Gastrocnemius medialis (tissue), 4 donors: ENCODE measurements at regions not wholly inside any gene's neighbourhood (a gene's known extent, or its start where the extent isn't known, plus 50 kb on each side); places are given as distances from the start of the nearest gene placed in this dataset.

Source experiments
- ATAC-seq, 2 donors: fragments of 150-250 bp; one replicate each; pipeline ENCODE4 v1.9.1; 2016
- DNase-seq, 2 donors: peaks; one replicate each; pipeline ENCODE4 v3.0.0-alpha.2; 2019
- H3K27ac ChIP-seq, 4 donors: fragments of 200-600 bp; sonication (generic); 1 replicate in 1 of 4; 2 replicates in 3 of 4; pipeline ENCODE4 v1.5.1; 2016 to 2018; ENCODE audit warnings: mild to moderate bottlenecking in 2 of 4, moderate library complexity in 1 of 4
- H3K27me3 ChIP-seq, 3 donors: fragments of 200-600 bp; sonication (generic) in 2 of 3; 1 replicate in 1 of 3; 2 replicates in 2 of 3; pipeline versions ENCODE4 v1.5.1 to v1.6.0; 2016 to 2019; ENCODE audit warnings: mild to moderate bottlenecking in 1 of 3, moderate library complexity in 1 of 3
- H3K36me3 ChIP-seq, 2 donors: fragments of 200-600 bp; sonication (generic) in 1 of 2; one replicate each; pipeline ENCODE4 v1.5.1; 2017 to 2018
- H3K4me1 ChIP-seq, 2 donors: fragments of 200-600 bp; sonication (generic) in 1 of 2; one replicate each; pipeline ENCODE4 v1.5.1; 2016 to 2017; ENCODE audit warnings: mild to moderate bottlenecking in 2 of 2
- H3K4me3 ChIP-seq, 4 donors: fragments of 200-600 bp; sonication (generic) in 3 of 4; 1 replicate in 1 of 4; 2 replicates in 3 of 4; pipeline ENCODE4 v1.5.1; 2016 to 2019; ENCODE audit warnings: mild to moderate bottlenecking in 2 of 4
- H3K9me3 ChIP-seq, 3 donors: fragments of 200-600 bp; sonication (generic) in 2 of 3; 1 replicate in 1 of 3; 2 replicates in 2 of 3; pipeline ENCODE4 v1.5.1; 2016 to 2019
- CTCF ChIP-seq, 5 experiments: fragments of 450-650 bp in 3 of 5; fragments of 200-600 bp in 2 of 5; sonication (generic) in 2 of 5; IDR thresholded peaks in 4 of 5; conservative IDR thresholded peaks in 1 of 5; 1 replicate in 4 of 5; 2 replicates in 1 of 5; pipeline ENCODE4 v1.5.1; 2016 to 2019; ENCODE audit warnings: antibody characterized with exemption in 5 of 5, mild to moderate bottlenecking in 3 of 5, moderate library complexity in 3 of 5
- POLR2A ChIP-seq, 2 donors: fragments of 450-650 bp; IDR thresholded peaks; one replicate each; pipeline ENCODE4 v1.6.1; 2017; ENCODE audit warnings: antibody characterized with exemption in 2 of 2, mild to moderate bottlenecking in 2 of 2, moderate library complexity in 2 of 2
- in situ Hi-C, 4 donors: fragments of 200-750 bp; cut with MboI; loops; one replicate each; pipeline versions ENCODE4 v1.15.0 to v1.8.0; 2017; ENCODE audit warnings: low sequenced_read_pairs in 4 of 4
- intact Hi-C: fragments of 100-400 bp; cut with DNase I; formaldehyde crosslinking; loops from one replicate; pipeline ENCODE4 v1.15.1; 2023; ENCODE audit warnings: low total_unique reads

GRCh38 chr6:145529582-145529981 lies 205.7 kb downstream of the EPM2A start:
- ATAC-seq (no peak), DNase-seq (no peak)
- TF ChIP-seq POLR2A (IDR thresholded peaks at IDR 0.05) (no peak), CTCF (IDR thresholded peaks at IDR 0.05 in 4 of 5, conservative IDR thresholded peaks at IDR 0.05 in 1 of 5) (no peak)
- no peak overlapping the region for H3K27ac ChIP-seq
- no peak overlapping the region for H3K4me3 ChIP-seq
- intact Hi-C loops (no loop called here), in situ Hi-C loops (no loop called here)
- H3K27me3 ChIP-seq: no peaks in the 10 kb centered on the region
- no peaks in the 10 kb centered on the region for H3K9me3 ChIP-seq
- H3K4me1 ChIP-seq: no peaks in the 10 kb centered on the region
- H3K36me3 ChIP-seq: no peaks in the 10 kb centered on the region

GRCh38 chr6:145530454-145530853 lies 204.9 kb downstream of the EPM2A start:
- ATAC-seq (no peak), DNase-seq (no peak)
- no peak overlapping the region for H3K27ac ChIP-seq
- H3K27me3 ChIP-seq: no peaks in the 10 kb centered on the region
- intact Hi-C loops (no loop called here), in situ Hi-C loops (no loop called here)
- TF ChIP-seq CTCF (IDR thresholded peaks at IDR 0.05 in 4 of 5, conservative IDR thresholded peaks at IDR 0.05 in 1 of 5) (no peak), POLR2A (IDR thresholded peaks at IDR 0.05) (no peak)
- no peaks in the 10 kb centered on the region for H3K36me3 ChIP-seq
- H3K4me3 ChIP-seq: no peak overlapping the region
- no peaks in the 10 kb centered on the region for H3K4me1 ChIP-seq
- H3K9me3 ChIP-seq: no peaks in the 10 kb centered on the region

GRCh38 chr6:145531032-145531431 lies 204.3 kb downstream of the EPM2A start:
- H3K4me1 ChIP-seq: no peaks in the 10 kb centered on the region
- intact Hi-C loops: no loop called here
- TF ChIP-seq CTCF (IDR thresholded peaks at IDR 0.05 in 4 of 5, conservative IDR thresholded peaks at IDR 0.05 in 1 of 5): no peak
- no peak for TF ChIP-seq POLR2A (IDR thresholded peaks at IDR 0.05)
- H3K36me3 ChIP-seq: no peaks in the 10 kb centered on the region
- no peak overlapping the region for H3K27ac ChIP-seq
- no peak for ATAC-seq
- no peak overlapping the region for H3K4me3 ChIP-seq
- in situ Hi-C loops: no loop called here
- no peak for DNase-seq
- H3K9me3 ChIP-seq: no peaks in the 10 kb centered on the region
- no peaks in the 10 kb centered on the region for H3K27me3 ChIP-seq

GRCh38 chr6:145531822-145532221 lies 203.5 kb downstream of the EPM2A start:
- H3K36me3 ChIP-seq: no peaks in the 10 kb centered on the region
- intact Hi-C loops: no loop called here
- H3K27ac ChIP-seq: no peak overlapping the region
- ATAC-seq (no peak), DNase-seq (no peak)
- H3K27me3 ChIP-seq: no peaks in the 10 kb centered on the region
- H3K9me3 ChIP-seq: no peaks in the 10 kb centered on the region
- H3K4me3 ChIP-seq: no peak overlapping the region
- in situ Hi-C loops: no loop called here
- no peak for TF ChIP-seq POLR2A (IDR thresholded peaks at IDR 0.05)
- no peak for TF ChIP-seq CTCF (IDR thresholded peaks at IDR 0.05 in 4 of 5, conservative IDR thresholded peaks at IDR 0.05 in 1 of 5)
- H3K4me1 ChIP-seq: no peaks in the 10 kb centered on the region

GRCh38 chr6:145532361-145532760 lies 203.0 kb downstream of the EPM2A start:
- ATAC-seq (no peak), DNase-seq (no peak)
- Histone ChIP-seq H3K36me3 (no peaks in the 10 kb centered on the region), H3K9me3 (no peaks in the 10 kb centered on the region), H3K27ac (no peak overlapping the region), H3K4me3 (no peak overlapping the region), H3K27me3 (no peaks in the 10 kb centered on the region), H3K4me1 (no peaks in the 10 kb centered on the region)
- TF ChIP-seq POLR2A (IDR thresholded peaks at IDR 0.05): no peak
- in situ Hi-C loops (no loop called here), intact Hi-C loops (no loop called here)
